ENCODE measurements at regions not wholly inside any gene's neighbourhood (a gene's known extent, or its start where the extent isn't known, plus 50 kb on each side); places are given as distances from the start of the nearest gene placed in this dataset.

- dilution Hi-C loops (cut with MboI; ENCODE audit: extremely low pct_ligation_motif_present, low sequenced_read_pairs): no loop called here
- no TSS peak for BruUV-seq (replicated peaks)
These were observed 619.2 kb downstream of the PDHA2 start for GRCh38 chr4:96459105-96459504.

GRCh38 chr4:96465834-96466233 is 625.9 kb downstream of the PDHA2 start:
- POLR2A ChIA-PET: no interaction called here

More at GRCh38 chr4:96459105-96459504, 619.2 kb downstream of the PDHA2 start:
- H3K9ac ChIP-seq (replicated peaks; ENCODE audit: extremely low read depth, insufficient read depth, low read length): no peak overlapping the region
- FAIRE-seq: no peak
- no peak for DNase-seq (ENCODE audit: low read depth, low spot score)
- H4K20me1 ChIP-seq (replicated peaks; ENCODE audit: control insufficient read depth, extremely low read depth, insufficient read depth, low read length): no peaks in the 10 kb centered on the region
- H2AFZ ChIP-seq (ENCODE audit: low read depth, low read length): no peak overlapping the region
- no peaks in the 10 kb centered on the region for H3K79me2 ChIP-seq (ENCODE audit: control insufficient read depth, insufficient read depth, low read length)
- H3K27ac ChIP-seq (ENCODE audit: insufficient read depth, low read depth, low read length): no peak overlapping the region
- no peaks in the 10 kb centered on the region for H3K36me3 ChIP-seq (ENCODE audit: control insufficient read depth in 2 of 2, extremely low read depth in 1 of 2, insufficient read depth in 2 of 2, low read length in 2 of 2)
- H3K27me3 ChIP-seq (ENCODE audit: control insufficient read depth in 2 of 2, insufficient read depth in 2 of 2, low read length in 2 of 2): no peaks in the 10 kb centered on the region
- H3K9me3 ChIP-seq (replicated peaks; ENCODE audit: control insufficient read depth, insufficient read depth, low read length): no peaks in the 10 kb centered on the region
- no peak overlapping the region for H3K4me2 ChIP-seq (ENCODE audit: insufficient read depth, low read length)
- H3K4me3 ChIP-seq (replicated peaks in 1 of 3; ENCODE audit: insufficient read depth in 1 of 3, low read depth in 1 of 3, low read length in 3 of 3): no peak overlapping the region
- intact Hi-C loops (cut with micrococcal nuclease): no loop called here
- TF ChIP-seq JUN (IDR thresholded peaks at IDR 0.05; ENCODE audit: borderline replicate concordance, insufficient read depth, insufficient read length, low read depth): no peak
- TF ChIP-seq MYC (IDR thresholded peaks at IDR 0.05; ENCODE audit: low read depth, low read length): no peak
- TF ChIP-seq, protein P1, sequence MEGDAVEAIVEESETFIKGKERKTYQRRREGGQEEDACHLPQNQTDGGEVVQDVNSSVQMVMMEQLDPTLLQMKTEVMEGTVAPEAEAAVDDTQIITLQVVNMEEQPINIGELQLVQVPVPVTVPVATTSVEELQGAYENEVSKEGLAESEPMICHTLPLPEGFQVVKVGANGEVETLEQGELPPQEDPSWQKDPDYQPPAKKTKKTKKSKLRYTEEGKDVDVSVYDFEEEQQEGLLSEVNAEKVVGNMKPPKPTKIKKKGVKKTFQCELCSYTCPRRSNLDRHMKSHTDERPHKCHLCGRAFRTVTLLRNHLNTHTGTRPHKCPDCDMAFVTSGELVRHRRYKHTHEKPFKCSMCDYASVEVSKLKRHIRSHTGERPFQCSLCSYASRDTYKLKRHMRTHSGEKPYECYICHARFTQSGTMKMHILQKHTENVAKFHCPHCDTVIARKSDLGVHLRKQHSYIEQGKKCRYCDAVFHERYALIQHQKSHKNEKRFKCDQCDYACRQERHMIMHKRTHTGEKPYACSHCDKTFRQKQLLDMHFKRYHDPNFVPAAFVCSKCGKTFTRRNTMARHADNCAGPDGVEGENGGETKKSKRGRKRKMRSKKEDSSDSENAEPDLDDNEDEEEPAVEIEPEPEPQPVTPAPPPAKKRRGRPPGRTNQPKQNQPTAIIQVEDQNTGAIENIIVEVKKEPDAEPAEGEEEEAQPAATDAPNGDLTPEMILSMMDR (IDR thresholded peaks at IDR 0.05; ENCODE audit: extremely low read depth in 1 of 2, insufficient read depth in 1 of 2, low read depth in 1 of 2, low read length in 2 of 2): no peak
- no peaks in the 10 kb centered on the region for H3K4me1 ChIP-seq (ENCODE audit: control insufficient read depth, extremely low read depth, insufficient read depth, low read length)
- POLR2A ChIA-PET: no interaction called here
- H3K9me1 ChIP-seq (replicated peaks; ENCODE audit: control insufficient read depth, extremely low read depth, insufficient read depth, low read length): no peaks in the 10 kb centered on the region
- CTCF ChIA-PET: no interaction called here

More at GRCh38 chr4:96465834-96466233, 625.9 kb downstream of the PDHA2 start:
- intact Hi-C loops (cut with micrococcal nuclease): no loop called here
- Histone ChIP-seq H4K20me1 (replicated peaks; ENCODE audit: control insufficient read depth, extremely low read depth, insufficient read depth, low read length) (no peaks in the 10 kb centered on the region), H3K9me1 (replicated peaks; ENCODE audit: control insufficient read depth, extremely low read depth, insufficient read depth, low read length) (no peaks in the 10 kb centered on the region), H3K9ac (replicated peaks; ENCODE audit: extremely low read depth, insufficient read depth, low read length) (no peak overlapping the region), H3K4me2 (ENCODE audit: insufficient read depth, low read length) (no peak overlapping the region), H3K27me3 (ENCODE audit: control insufficient read depth in 2 of 2, insufficient read depth in 2 of 2, low read length in 2 of 2) (no peaks in the 10 kb centered on the region), H3K4me1 (ENCODE audit: control insufficient read depth, extremely low read depth, insufficient read depth, low read length) (no peaks in the 10 kb centered on the region), H2AFZ (ENCODE audit: low read depth, low read length) (no peak overlapping the region), H3K36me3 (ENCODE audit: control insufficient read depth in 2 of 2, extremely low read depth in 1 of 2, insufficient read depth in 2 of 2, low read length in 2 of 2) (no peaks in the 10 kb centered on the region), H3K9me3 (replicated peaks; ENCODE audit: control insufficient read depth, insufficient read depth, low read length) (no peaks in the 10 kb centered on the region), H3K4me3 (replicated peaks in 1 of 3; ENCODE audit: insufficient read depth in 1 of 3, low read depth in 1 of 3, low read length in 3 of 3) (no peak overlapping the region), H3K79me2 (ENCODE audit: control insufficient read depth, insufficient read depth, low read length) (no peaks in the 10 kb centered on the region), H3K27ac (ENCODE audit: insufficient read depth, low read depth, low read length) (no peak overlapping the region)
- FAIRE-seq: no peak
- CTCF ChIA-PET: no interaction called here
- BruUV-seq (replicated peaks): no TSS peak
- dilution Hi-C loops (cut with MboI; ENCODE audit: extremely low pct_ligation_motif_present, low sequenced_read_pairs): no loop called here
- no peak for DNase-seq (ENCODE audit: low read depth, low spot score)
- no peak for TF ChIP-seq EZH2 (IDR thresholded peaks at IDR 0.05; ENCODE audit: borderline replicate concordance, low read depth, low read length, severe bottlenecking)
- TF ChIP-seq, protein P1 (IDR thresholded peaks at IDR 0.05; ENCODE audit: extremely low read depth in 1 of 2, insufficient read depth in 1 of 2, low read depth in 1 of 2, low read length in 2 of 2): no peak
- no peak for TF ChIP-seq POLR2A (IDR thresholded peaks at IDR 0.05; ENCODE audit: low read depth, low read length)
- TF ChIP-seq, protein P2, sequence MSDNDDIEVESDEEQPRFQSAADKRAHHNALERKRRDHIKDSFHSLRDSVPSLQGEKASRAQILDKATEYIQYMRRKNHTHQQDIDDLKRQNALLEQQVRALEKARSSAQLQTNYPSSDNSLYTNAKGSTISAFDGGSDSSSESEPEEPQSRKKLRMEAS (IDR thresholded peaks at IDR 0.05; ENCODE audit: insufficient read depth, insufficient read length): no peak
- TF ChIP-seq JUN (IDR thresholded peaks at IDR 0.05; ENCODE audit: borderline replicate concordance, insufficient read depth, insufficient read length, low read depth): no peak
